NCI-H510A treated with DMSO at 0.1 percent for 48 hours (cell line): ENCODE measurements at regions not wholly inside any gene's neighbourhood (a gene's known extent, or its start where the extent isn't known, plus 50 kb on each side); places are given as distances from the start of the nearest gene placed in this dataset.
A peak's percentile ranks its signal among the peaks of the same experiment; 100 is the strongest.

Experiments used
- DNase-seq: peaks from one replicate; lab custom pipeline; 2025; lab: John Stamatoyannopoulos, UW

GRCh38 chr2:64317707-64318475, 136.1 kb upstream of the LGALSL start:
- no peak for DNase-seq

GRCh38 chr2:64318476-64318748, 135.6 kb upstream of the LGALSL start:
- DNase-seq: peak; percentile 29

GRCh38 chr2:64319896-64320295, 134.1 kb upstream of the LGALSL start:
- DNase-seq: peak; percentile 4

GRCh38 chr2:64322433-64322832, 131.5 kb upstream of the LGALSL start:
- no peak for DNase-seq

GRCh38 chr2:64323197-64323596, 130.8 kb upstream of the LGALSL start:
- DNase-seq: peak; percentile 35

GRCh38 chr2:64324746-64325410, 129.1 kb upstream of the LGALSL start:
- peak; percentile 21 for DNase-seq

- no peak for DNase-seq
These were observed 128.5 kb upstream of the LGALSL start for GRCh38 chr2:64325477-64325851.

- DNase-seq: no peak
These were observed 127.9 kb upstream of the LGALSL start for GRCh38 chr2:64325852-64326577.

- no peak for DNase-seq
These were observed 127.3 kb upstream of the LGALSL start for GRCh38 chr2:64326578-64327050.

- no peak for DNase-seq
These were observed 126.8 kb upstream of the LGALSL start for GRCh38 chr2:64327129-64327509.

- peak; percentile 56 for DNase-seq
These were observed 126.2 kb upstream of the LGALSL start for GRCh38 chr2:64327510-64328414.

- DNase-seq: no peak
These were observed 125.6 kb upstream of the LGALSL start for GRCh38 chr2:64328415-64328722.

- no peak for DNase-seq
These were observed 125.2 kb upstream of the LGALSL start for GRCh38 chr2:64328756-64329155.

GRCh38 chr2:64329848-64330247, 124.1 kb upstream of the LGALSL start:
- DNase-seq: no peak

GRCh38 chr2:64330281-64331113, 123.5 kb upstream of the LGALSL start:
- peak; percentile 95 for DNase-seq

GRCh38 chr2:64331114-64331645, 122.8 kb upstream of the LGALSL start:
- no peak for DNase-seq

- no peak for DNase-seq
These were observed 121.9 kb upstream of the LGALSL start for GRCh38 chr2:64331849-64332699.

GRCh38 chr2:64336171-64336570, 117.8 kb upstream of the LGALSL start:
- no peak for DNase-seq

- no peak for DNase-seq
These were observed 116.6 kb upstream of the LGALSL start for GRCh38 chr2:64337314-64337713.

GRCh38 chr2:64338108-64338507, 115.9 kb upstream of the LGALSL start:
- no peak for DNase-seq
